ENCODE measurements at regions not wholly inside any gene's neighbourhood (a gene's known extent, or its start where the extent isn't known, plus 50 kb on each side); places are given as distances from the start of the nearest gene placed in this dataset.

DNA sequence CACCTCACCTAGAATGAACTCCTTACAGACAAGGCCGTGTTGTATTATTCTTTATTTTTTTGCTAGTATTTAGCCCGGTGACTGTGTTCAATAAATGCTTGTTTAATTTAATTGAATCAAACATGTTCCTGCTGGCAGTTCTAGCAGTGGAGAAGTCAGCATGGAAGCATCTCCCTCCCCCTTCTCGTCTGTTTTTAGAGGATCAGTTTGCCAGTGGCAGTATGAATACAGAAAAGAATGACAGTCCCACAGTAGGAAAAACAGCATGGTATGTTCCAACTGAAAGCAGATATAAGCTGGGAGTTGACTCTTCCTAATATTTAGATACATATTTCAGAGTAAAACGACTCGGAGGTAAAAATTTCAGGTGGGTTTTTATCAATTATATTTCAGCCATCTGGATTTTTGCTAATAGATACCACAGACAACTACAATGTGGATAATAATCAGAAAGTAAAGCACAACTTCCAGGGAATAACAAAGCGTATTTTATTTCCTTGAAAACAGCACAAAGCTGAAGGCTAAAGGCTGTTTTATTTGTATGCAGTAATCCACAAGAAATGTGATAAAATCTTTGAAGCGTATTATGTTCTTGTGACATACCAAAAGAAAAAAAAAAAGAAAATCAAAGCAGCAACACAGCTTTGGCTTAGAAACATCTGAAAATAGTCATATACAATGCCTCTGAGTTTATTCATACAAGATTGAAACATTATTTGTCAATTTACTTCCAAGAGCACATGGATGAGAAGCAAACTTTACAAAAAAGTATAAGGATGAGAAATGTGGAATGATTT lies 244.5 kb upstream of the KCNMB2 start:
- BruUV-seq (replicated peaks), result no TSS peak
- Mint-ChIP-seq H3K4me1 (ENCODE audit: low read depth, unreplicated experiment) (no peaks in the 10 kb centered on the region), H3K4me3 (ENCODE audit: low read depth, unreplicated experiment) (no peak overlapping the region), H3K27ac (ENCODE audit: unreplicated experiment) (no peak overlapping the region), H3K9me3 (ENCODE audit: low read depth, unreplicated experiment) (no peaks in the 10 kb centered on the region), H3K36me3 (ENCODE audit: insufficient read depth, unreplicated experiment) (no peaks in the 10 kb centered on the region), H3K27me3 (ENCODE audit: unreplicated experiment) (no peaks in the 10 kb centered on the region)
- intact Hi-C loops (cut with micrococcal nuclease; ENCODE audit: unreplicated experiment), result no loop called here
- no peak for DNase-seq
- CTCF ChIA-PET, result interaction anchor here (0.6 kb wide), 1 partner anchor 112 kb away, joined by 5 read pairs; no protein-coding TSS in a partner anchor
- TF ChIP-seq, protein P1, sequence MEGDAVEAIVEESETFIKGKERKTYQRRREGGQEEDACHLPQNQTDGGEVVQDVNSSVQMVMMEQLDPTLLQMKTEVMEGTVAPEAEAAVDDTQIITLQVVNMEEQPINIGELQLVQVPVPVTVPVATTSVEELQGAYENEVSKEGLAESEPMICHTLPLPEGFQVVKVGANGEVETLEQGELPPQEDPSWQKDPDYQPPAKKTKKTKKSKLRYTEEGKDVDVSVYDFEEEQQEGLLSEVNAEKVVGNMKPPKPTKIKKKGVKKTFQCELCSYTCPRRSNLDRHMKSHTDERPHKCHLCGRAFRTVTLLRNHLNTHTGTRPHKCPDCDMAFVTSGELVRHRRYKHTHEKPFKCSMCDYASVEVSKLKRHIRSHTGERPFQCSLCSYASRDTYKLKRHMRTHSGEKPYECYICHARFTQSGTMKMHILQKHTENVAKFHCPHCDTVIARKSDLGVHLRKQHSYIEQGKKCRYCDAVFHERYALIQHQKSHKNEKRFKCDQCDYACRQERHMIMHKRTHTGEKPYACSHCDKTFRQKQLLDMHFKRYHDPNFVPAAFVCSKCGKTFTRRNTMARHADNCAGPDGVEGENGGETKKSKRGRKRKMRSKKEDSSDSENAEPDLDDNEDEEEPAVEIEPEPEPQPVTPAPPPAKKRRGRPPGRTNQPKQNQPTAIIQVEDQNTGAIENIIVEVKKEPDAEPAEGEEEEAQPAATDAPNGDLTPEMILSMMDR (IDR thresholded peaks at IDR 0.05; ENCODE audit: unreplicated experiment), result no peak

DNA sequence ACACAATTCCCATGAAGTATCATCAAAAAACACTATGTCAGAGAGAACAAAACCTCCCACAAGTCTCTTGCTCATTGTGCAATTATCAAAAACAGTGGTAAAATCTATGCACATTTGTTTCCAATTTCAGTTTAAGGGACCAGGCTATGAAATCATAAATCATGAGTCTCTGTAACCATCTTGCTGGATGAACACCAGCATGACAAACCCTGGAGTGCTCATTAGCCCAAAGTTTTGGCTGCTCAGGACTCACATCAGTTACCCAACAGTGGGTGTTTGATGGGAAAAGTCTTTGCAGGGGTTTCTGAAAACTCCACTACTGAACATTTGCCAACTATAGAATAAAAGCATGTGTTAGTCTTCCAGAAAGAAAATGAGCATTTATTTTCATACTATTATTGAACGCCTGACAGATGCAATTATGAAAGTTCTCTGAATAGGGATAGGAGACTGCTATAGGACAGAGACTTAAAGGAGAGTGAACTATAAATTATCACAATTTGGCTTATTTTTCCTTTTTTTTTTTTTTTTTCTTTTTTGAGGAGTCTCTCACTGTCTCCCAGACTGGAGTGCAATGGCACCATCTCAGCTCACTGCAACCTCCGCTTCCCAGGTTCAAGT lies 240.8 kb upstream of the KCNMB2 start:
- intact Hi-C loops (cut with micrococcal nuclease; ENCODE audit: unreplicated experiment), result no loop called here
- no TSS peak for BruUV-seq (replicated peaks)
- no peaks in the 10 kb centered on the region for H3K9me3 Mint-ChIP-seq (ENCODE audit: low read depth, unreplicated experiment)
- TF ChIP-seq, protein P1 (IDR thresholded peaks at IDR 0.05; ENCODE audit: unreplicated experiment), result no peak
- H3K36me3 Mint-ChIP-seq (ENCODE audit: insufficient read depth, unreplicated experiment), result no peaks in the 10 kb centered on the region
- H3K27me3 Mint-ChIP-seq (ENCODE audit: unreplicated experiment), result no peaks in the 10 kb centered on the region
- H3K27ac Mint-ChIP-seq (ENCODE audit: unreplicated experiment), result no peak overlapping the region
- no peaks in the 10 kb centered on the region for H3K4me1 Mint-ChIP-seq (ENCODE audit: low read depth, unreplicated experiment)
- H3K4me3 Mint-ChIP-seq (ENCODE audit: low read depth, unreplicated experiment), result no peak overlapping the region
- CTCF ChIA-PET, result interaction anchor here (0.6 to 0.7 kb wide), 2 partner anchors 18 to 1160 kb away, joined by 3 read pairs; no protein-coding TSS in a partner anchor
- no peak for DNase-seq

DNA sequence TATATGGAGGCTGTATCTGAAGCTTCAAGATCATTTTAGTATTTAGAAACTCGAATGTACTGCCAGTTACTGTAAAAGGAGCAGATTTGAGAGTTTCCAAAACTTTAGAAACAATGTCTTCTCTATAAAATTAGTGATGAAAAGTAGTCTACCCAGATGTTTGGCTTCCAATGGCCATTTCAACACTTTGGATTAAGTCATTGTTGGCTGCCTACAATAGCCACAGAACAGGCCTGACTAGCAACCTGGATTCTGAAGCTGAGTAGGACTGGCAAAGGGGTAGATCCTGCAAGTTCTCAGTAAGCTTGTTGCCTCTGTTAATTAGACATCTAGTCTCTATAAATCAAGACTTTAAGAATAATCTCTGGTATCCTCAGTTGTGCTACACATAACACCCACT lies 239.0 kb upstream of the KCNMB2 start:
- no peaks in the 10 kb centered on the region for H3K27me3 Mint-ChIP-seq (ENCODE audit: unreplicated experiment)
- no peak overlapping the region for H3K27ac Mint-ChIP-seq (ENCODE audit: unreplicated experiment)
- BruUV-seq (replicated peaks), result no TSS peak
- CTCF ChIA-PET, result interaction anchor here (0.5 kb wide), 1 partner anchor 1246 kb away, joined by 3 read pairs; no protein-coding TSS in a partner anchor
- intact Hi-C loops (cut with micrococcal nuclease; ENCODE audit: unreplicated experiment), result no loop called here
- H3K4me3 Mint-ChIP-seq (ENCODE audit: low read depth, unreplicated experiment), result no peak overlapping the region
- H3K4me1 Mint-ChIP-seq (ENCODE audit: low read depth, unreplicated experiment), result no peaks in the 10 kb centered on the region
- TF ChIP-seq, protein P1 (IDR thresholded peaks at IDR 0.05; ENCODE audit: unreplicated experiment), result no peak
- no peaks in the 10 kb centered on the region for H3K36me3 Mint-ChIP-seq (ENCODE audit: insufficient read depth, unreplicated experiment)
- DNase-seq, result no peak
- no peaks in the 10 kb centered on the region for H3K9me3 Mint-ChIP-seq (ENCODE audit: low read depth, unreplicated experiment)

DNA sequence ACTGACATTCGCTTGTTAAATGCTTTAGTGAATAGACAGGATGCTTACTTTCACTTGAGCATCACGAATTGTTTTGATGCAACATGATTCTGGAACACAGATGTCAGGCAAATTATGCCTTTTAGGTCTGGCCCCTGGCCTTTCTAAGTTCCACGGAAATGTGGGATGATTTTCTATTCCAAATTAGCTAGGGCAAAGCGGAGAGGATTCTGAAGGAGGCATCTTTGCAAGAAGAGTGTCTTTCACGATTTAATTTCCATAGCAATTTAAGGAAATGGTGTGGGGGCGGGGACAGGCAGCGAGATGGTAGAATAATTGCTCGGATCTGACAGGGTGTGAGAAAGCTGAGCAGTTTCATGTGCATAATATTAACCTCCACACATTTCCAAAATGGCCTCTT lies 238.5 kb upstream of the KCNMB2 start:
- intact Hi-C loops (cut with micrococcal nuclease; ENCODE audit: unreplicated experiment), result no loop called here
- H3K27me3 Mint-ChIP-seq (ENCODE audit: unreplicated experiment), result no peaks in the 10 kb centered on the region
- no peaks in the 10 kb centered on the region for H3K9me3 Mint-ChIP-seq (ENCODE audit: low read depth, unreplicated experiment)
- H3K4me1 Mint-ChIP-seq (ENCODE audit: low read depth, unreplicated experiment), result no peaks in the 10 kb centered on the region
- CTCF ChIA-PET, result no interaction called here
- no peak overlapping the region for H3K27ac Mint-ChIP-seq (ENCODE audit: unreplicated experiment)
- H3K4me3 Mint-ChIP-seq (ENCODE audit: low read depth, unreplicated experiment), result no peak overlapping the region
- TF ChIP-seq, protein P1 (IDR thresholded peaks at IDR 0.05; ENCODE audit: unreplicated experiment), result no peak
- no TSS peak for BruUV-seq (replicated peaks)
- H3K36me3 Mint-ChIP-seq (ENCODE audit: insufficient read depth, unreplicated experiment), result no peaks in the 10 kb centered on the region
- DNase-seq, result no peak

Measured in Calu3 (cell line).